GM18502 (cell line): ENCODE measurements at regions not wholly inside any gene's neighbourhood (a gene's known extent, or its start where the extent isn't known, plus 50 kb on each side); places are given as distances from the start of the nearest gene placed in this dataset.
A peak's percentile ranks its signal among the peaks of the same experiment; 100 is the strongest.

Experiments used
- ATAC-seq: cut with Tn5 transposase; IDR thresholded peaks from one replicate; pipeline ENCODE4 v1.9.1; 2021; ENCODE audit warnings: mild to moderate bottlenecking; ENCODE audit not compliant: unreplicated experiment, poor library complexity

GRCh38 chr11:21911061-21911460 lies 281.8 kb upstream of the ANO5 start:
- no peak for ATAC-seq

DNA sequence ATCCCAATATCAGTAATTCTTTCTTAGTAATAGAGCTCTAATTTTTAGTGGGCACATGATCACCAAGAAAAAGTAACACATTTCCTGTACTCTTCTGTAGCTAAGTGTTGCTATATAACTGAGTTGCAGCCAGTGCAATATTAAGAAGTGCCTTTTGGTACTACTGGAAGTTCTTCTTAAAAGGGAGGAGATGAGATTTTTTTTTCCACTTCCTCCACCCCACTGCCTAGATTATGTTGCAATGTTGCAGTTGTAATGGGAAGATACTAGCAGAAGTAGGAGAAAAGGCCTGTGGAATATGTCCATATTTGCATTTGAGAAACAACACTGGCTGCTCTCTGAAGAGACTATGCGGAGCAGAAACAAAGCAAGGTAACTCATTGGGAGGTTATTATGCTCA lies 280.6 kb upstream of the ANO5 start:
- no peak for ATAC-seq

DNA sequence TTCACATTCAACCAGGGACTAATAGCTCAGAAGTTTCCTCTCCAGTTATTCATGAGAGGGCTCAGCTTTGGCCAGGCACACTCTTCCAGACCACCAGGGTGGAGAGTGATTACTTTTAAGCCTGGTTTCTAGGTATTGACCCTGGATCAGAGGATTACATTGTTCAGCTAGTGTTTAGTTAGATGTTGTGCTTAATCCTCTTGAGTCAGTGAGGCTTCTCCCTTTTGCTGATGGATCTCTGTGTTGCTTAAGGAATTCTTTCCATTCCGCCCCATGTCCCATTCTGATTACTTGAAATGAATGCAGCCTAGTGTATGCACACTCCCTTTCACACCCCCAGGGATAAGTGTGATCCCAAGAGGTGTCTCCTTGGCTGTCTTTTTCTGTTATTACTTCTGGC lies 271.7 kb upstream of the ANO5 start:
- ATAC-seq: no peak

GRCh38 chr11:21924262-21924661 lies 268.6 kb upstream of the ANO5 start:
- ATAC-seq: no peak

- no peak for ATAC-seq
Observed at GRCh38 chr11:21927628-21928027, 265.3 kb upstream of the ANO5 start.

GRCh38 chr11:21928847-21929246 lies 264.0 kb upstream of the ANO5 start:
- no peak for ATAC-seq

DNA sequence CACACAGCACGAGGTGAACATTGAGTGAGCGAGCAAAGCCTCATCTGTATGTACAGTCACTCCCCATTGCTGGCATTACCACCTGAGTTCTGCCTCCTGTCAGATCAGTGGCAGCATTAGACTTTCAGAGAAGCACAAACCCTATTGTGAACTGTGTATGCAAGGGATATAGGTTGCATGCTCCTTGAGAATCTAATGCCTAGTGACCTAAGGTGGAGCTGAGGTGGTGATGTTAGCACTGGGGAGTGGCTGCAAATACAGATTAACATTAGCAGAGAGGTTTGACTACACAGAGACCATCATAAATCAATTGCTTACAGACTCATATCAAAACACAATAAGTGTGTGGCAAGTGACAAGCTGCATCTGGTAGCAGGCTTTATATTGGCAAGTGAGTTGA lies 262.5 kb upstream of the ANO5 start:
- ATAC-seq: no peak

- no peak for ATAC-seq
Observed at GRCh38 chr11:21931436-21932101, 261.3 kb upstream of the ANO5 start.

DNA sequence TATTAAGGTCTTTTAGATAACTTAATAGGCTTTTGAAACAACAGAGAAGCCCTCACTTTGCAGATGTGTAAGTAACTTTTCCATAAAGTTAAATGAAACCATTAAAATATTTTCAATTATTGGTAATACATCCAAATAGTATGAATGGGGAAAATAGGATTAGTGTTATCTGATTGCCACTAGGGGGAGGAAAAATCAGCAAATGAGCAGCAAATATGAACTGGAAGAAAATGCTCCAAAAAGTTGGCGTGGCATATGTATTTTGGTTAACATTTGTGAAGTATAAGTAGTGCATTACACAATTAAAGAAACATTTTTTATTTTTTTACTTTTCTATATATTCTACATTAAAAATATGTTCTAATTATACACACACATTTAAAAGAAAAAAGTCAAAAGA lies 259.8 kb upstream of the ANO5 start:
- ATAC-seq: no peak

GRCh38 chr11:21944577-21944976 lies 248.3 kb upstream of the ANO5 start:
- no peak for ATAC-seq

DNA sequence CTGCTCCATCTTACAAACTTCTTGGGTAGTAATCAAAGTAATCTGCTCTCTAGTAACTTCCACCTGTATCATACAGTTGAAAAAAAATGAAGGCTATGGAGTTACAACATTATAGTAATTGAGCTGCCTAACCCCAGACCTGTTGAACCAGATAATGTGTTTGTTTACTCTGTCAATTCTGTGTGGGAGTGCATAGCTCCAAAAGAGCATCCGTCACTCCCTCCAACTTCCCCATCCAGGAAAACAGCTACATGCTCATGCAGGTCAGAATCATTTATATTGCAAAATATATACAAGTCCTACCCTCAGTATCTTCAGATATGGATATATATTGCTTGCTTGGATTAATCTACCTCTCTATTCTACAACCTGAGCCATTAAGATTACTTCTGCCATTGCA lies 244.0 kb upstream of the ANO5 start:
- no peak for ATAC-seq

DNA sequence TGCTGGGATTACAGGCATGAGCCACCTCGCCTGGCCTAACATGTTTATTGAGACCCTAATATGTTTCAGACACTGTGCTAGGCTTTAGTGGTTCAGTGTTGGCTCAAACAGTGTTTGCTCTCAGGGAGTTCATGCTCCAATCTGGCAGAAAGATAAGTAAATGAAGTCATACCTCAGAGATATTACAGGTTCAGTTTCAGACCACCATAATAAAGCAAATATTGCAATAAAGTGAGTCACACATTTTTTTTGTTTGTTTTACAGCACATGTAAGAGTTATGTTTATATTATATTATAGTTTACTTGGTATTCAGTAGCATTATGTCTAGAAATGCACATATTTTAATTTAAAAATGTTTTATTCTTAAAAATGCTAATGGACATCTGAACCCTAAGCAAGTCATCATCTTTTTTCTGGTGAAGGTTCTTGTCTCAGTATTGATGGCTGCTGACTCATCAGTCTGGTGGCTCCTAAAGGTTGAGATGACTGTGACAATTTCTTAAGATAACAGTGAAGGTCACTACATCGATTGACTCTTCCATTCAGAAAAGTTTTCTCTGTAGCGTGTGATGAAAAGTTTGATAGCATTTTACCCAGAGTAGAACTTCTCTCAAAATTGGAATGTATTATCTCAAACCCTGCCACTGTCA lies 243.0 kb upstream of the ANO5 start:
- no peak for ATAC-seq

- peak; percentile 47 for ATAC-seq
Observed at GRCh38 chr11:21963013-21963412, 229.9 kb upstream of the ANO5 start.

GRCh38 chr11:21965221-21965620 lies 227.7 kb upstream of the ANO5 start:
- ATAC-seq: no peak

DNA sequence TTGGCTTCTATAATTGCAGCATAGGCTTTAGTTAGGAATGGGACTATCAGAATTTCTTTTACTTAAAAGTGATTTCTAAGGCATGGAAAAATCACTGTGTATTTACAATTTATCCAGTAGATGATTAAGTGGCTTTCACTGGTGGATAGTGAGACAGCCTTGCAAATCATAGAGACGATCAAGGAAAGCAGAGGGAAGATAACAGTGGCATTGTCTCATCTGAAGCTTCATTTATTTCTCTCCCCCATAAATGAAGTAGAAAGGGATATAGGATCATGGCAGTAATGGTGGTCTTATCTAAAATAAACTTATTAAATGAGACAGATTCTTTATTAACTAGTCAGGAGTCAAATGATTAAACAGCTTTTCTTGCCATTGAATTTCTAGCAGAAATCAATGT lies 224.2 kb upstream of the ANO5 start:
- no peak for ATAC-seq

- ATAC-seq: no peak
Observed at GRCh38 chr11:21969841-21970240, 223.0 kb upstream of the ANO5 start.

- ATAC-seq: no peak
Observed at GRCh38 chr11:21975242-21975641, 217.6 kb upstream of the ANO5 start.

DNA sequence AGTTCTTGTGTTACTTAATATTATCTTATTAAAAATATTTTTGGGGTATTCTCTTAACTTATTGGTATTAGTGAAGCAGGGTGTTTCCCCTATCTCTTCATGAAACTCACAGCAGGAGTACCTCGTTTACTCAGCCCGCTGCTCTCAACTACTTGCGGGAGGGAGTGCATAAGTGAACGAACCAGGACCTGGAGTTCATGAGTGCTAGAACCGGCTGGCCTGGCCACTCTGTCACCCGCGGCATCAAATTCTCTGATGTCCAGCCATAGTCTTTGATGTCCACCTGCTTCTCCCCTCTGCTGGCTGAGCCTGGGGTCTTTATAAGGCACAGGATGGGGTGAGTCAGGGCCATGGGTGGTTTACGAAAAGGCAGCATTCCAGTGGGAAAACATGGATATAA lies 216.7 kb upstream of the ANO5 start:
- no peak for ATAC-seq

GRCh38 chr11:21983431-21983830 lies 209.5 kb upstream of the ANO5 start:
- ATAC-seq: no peak

DNA sequence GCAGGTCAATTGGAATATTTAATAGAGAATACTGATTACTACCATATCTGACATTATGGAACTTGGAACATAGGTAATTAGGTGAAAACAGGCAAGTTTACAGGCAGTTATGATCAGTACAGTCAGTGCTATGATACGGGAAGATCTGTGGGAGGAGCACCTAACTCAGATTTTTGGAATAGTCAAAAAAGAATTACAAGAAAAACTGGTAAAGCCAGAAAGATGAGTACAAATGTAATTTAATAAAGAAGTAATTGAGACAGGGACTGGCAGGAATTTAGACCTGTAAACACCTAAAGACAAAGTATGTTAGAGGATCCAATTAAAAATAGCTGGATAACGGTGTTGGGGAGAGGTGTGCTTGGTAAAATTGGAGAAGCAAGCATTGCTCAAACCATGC lies 206.5 kb upstream of the ANO5 start:
- no peak for ATAC-seq

GRCh38 chr11:21987261-21987660 lies 205.6 kb upstream of the ANO5 start:
- no peak for ATAC-seq

- ATAC-seq: no peak
Observed at GRCh38 chr11:21988477-21988876, 204.4 kb upstream of the ANO5 start.
